Lung (tissue), 11 donors: ENCODE measurements at regions not wholly inside any gene's neighbourhood (a gene's known extent, or its start where the extent isn't known, plus 50 kb on each side); places are given as distances from the start of the nearest gene placed in this dataset.
A peak's percentile ranks its signal among the peaks of the same experiment; 100 is the strongest.

Source experiments
- ATAC-seq: fragments of 200-7000 bp; cut with Tn5 transposase; one replicate; pipeline ENCODE4 v1.9.1; 2020; ENCODE audit warnings: moderate number of reproducible peaks; ENCODE audit not compliant: insufficient read depth, low FRiP score
- DNase-seq, 3 donors: peaks; one replicate each; pipeline ENCODE4 v3.0.0-alpha.2; 2013 to 2017
- H3K27ac ChIP-seq, 2 donors: one replicate each; pipeline ENCODE4 v1.5.1; 2013; ENCODE audit warnings: mild to moderate bottlenecking in 2 of 2, moderate library complexity in 2 of 2, control low read depth in 1 of 2, inconsistent platforms in 1 of 2, low read depth in 1 of 2, low read length in 1 of 2
- H3K27me3 ChIP-seq, 3 donors: one replicate each; pipeline ENCODE4 v1.5.1; 2013; ENCODE audit warnings: low read length in 2 of 3; ENCODE audit not compliant: control insufficient read depth in 3 of 3, insufficient read depth in 3 of 3
- H3K36me3 ChIP-seq, 4 donors: one replicate each; pipeline ENCODE4 v1.5.1; 2013; ENCODE audit warnings: low read length in 4 of 4, mild to moderate bottlenecking in 1 of 4, moderate library complexity in 1 of 4; ENCODE audit not compliant: control insufficient read depth in 4 of 4, insufficient read depth in 4 of 4
- H3K4me1 ChIP-seq, 5 donors: one replicate each; pipeline ENCODE4 v1.5.1; 2013; ENCODE audit warnings: low read length in 5 of 5, mild to moderate bottlenecking in 2 of 5, moderate library complexity in 1 of 5; ENCODE audit not compliant: control insufficient read depth in 5 of 5, insufficient read depth in 5 of 5
- H3K4me3 ChIP-seq: one replicate; pipeline ENCODE4 v1.5.1; 2013; ENCODE audit warnings: mild to moderate bottlenecking, control low read depth, moderate library complexity
- H3K9ac ChIP-seq, 2 donors: one replicate each; pipeline ENCODE4 v1.5.1; 2013; ENCODE audit warnings: low read length in 2 of 2, control low read depth in 1 of 2; ENCODE audit not compliant: insufficient read depth in 1 of 2
- H3K9me3 ChIP-seq, 4 donors: one replicate each; pipeline ENCODE4 v1.5.1; 2013; ENCODE audit warnings: low read length in 3 of 4, mild to moderate bottlenecking in 1 of 4, moderate library complexity in 1 of 4; ENCODE audit not compliant: control insufficient read depth in 4 of 4, insufficient read depth in 3 of 4
- CTCF ChIP-seq: IDR thresholded peaks from 2 replicates; pipeline ENCODE4 v1.5.1; 2012; ENCODE audit warnings: mild to moderate bottlenecking; ENCODE audit errors: control extremely low read depth, extremely low read depth
- WGBS, 2 donors: extraction: QIAGEN DNeasy Blood & Tissue Kit; methylation state at CpG; one replicate each; pipeline ENCODE4 v1.1.7; 2013; 5-methylcytosine and 5-hydroxymethylcytosine counted together
- donor health status: control.
- donor health status: control.
- donor health status: Bipolar disorder and iron deficiency.
- donor health status: healthy.
- donor health status: DM: yes; HTN: yes; CAD: no.

- H3K36me3 ChIP-seq: no peaks in the 10 kb centered on the region
- no peak for TF ChIP-seq CTCF
- no peak overlapping the region for H3K27ac ChIP-seq
- DNase-seq (no peak), ATAC-seq (no peak)
- peaks cover 0 to 17% (median 11%) of the 10 kb centered on the region in 4 donors for H3K9me3 ChIP-seq
- H3K9ac ChIP-seq: no peak overlapping the region
- WGBS, 2 donors: 61 to 77% methylated on average over 1 of the region's 1 CpG
- no peaks in the 10 kb centered on the region for H3K27me3 ChIP-seq
- H3K4me1 ChIP-seq: no peaks in the 10 kb centered on the region
- H3K4me3 ChIP-seq: no peak overlapping the region
These were observed 74.6 kb upstream of the VASH1 start for GRCh38 chr14:76686646-76687045.

- H3K27ac ChIP-seq: no peak overlapping the region
- ATAC-seq (no peak), DNase-seq (peak; percentile 57 to 84 (median 80))
- peaks cover 0 to 11% (median 9%) of the 10 kb centered on the region in 4 donors for H3K9me3 ChIP-seq
- no peak overlapping the region for H3K4me3 ChIP-seq
- WGBS, 2 donors: 59 to 82% methylated on average over 7 of the region's 7 CpGs
- no peaks in the 10 kb centered on the region for H3K4me1 ChIP-seq
- H3K27me3 ChIP-seq: no peaks in the 10 kb centered on the region
- no peak for TF ChIP-seq CTCF
- no peaks in the 10 kb centered on the region for H3K36me3 ChIP-seq
- H3K9ac ChIP-seq: no peak overlapping the region
These were observed 73.5 kb upstream of the VASH1 start for GRCh38 chr14:76687611-76688382.

GRCh38 chr14:76688383-76688671 is 72.9 kb upstream of the VASH1 start:
- 77 to 90% methylated on average over 2 of the region's 2 CpGs for WGBS, 2 donors
- DNase-seq: no peak

More at GRCh38 chr14:76688383-76688671, 72.9 kb upstream of the VASH1 start:
- TF ChIP-seq CTCF: no peak
- Histone ChIP-seq H3K9me3 (peaks cover 0 to 9% (median 7%) of the 10 kb centered on the region in 4 donors), H3K27me3 (no peaks in the 10 kb centered on the region), H3K9ac (no peak overlapping the region), H3K36me3 (no peaks in the 10 kb centered on the region), H3K4me3 (no peak overlapping the region), H3K4me1 (no peaks in the 10 kb centered on the region), H3K27ac (no peak overlapping the region)
- no peak for ATAC-seq
